NCI-H82 treated with DMSO at 0.1 percent for 48 hours (cell line): ENCODE measurements at regions not wholly inside any gene's neighbourhood (a gene's known extent, or its start where the extent isn't known, plus 50 kb on each side); places are given as distances from the start of the nearest gene placed in this dataset.

Source experiments
- DNase-seq: peaks from one replicate; lab custom pipeline; 2025; ENCODE audit not compliant: unreplicated experiment; lab: John Stamatoyannopoulos, UW

DNA sequence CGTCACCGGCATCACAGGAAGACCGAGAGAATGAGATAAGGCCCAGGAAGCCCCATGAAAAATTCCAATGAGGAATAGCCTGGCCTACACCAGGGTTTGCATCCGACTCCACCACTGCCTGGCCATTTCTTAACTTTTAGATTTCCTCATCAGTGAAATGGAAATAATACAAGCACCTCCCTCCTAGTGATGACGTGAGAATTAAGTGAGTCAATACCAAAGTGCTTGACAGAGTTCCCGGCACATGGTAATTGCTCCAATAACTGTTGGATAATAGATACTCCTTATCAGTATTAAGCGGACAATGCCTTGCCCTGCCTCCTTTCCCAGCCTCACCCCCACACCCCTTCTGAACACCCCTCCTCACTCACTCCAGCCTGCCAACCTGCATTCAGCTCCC, 105.4 kb downstream of the TLE3 start:
- DNase-seq, result no peak

DNA sequence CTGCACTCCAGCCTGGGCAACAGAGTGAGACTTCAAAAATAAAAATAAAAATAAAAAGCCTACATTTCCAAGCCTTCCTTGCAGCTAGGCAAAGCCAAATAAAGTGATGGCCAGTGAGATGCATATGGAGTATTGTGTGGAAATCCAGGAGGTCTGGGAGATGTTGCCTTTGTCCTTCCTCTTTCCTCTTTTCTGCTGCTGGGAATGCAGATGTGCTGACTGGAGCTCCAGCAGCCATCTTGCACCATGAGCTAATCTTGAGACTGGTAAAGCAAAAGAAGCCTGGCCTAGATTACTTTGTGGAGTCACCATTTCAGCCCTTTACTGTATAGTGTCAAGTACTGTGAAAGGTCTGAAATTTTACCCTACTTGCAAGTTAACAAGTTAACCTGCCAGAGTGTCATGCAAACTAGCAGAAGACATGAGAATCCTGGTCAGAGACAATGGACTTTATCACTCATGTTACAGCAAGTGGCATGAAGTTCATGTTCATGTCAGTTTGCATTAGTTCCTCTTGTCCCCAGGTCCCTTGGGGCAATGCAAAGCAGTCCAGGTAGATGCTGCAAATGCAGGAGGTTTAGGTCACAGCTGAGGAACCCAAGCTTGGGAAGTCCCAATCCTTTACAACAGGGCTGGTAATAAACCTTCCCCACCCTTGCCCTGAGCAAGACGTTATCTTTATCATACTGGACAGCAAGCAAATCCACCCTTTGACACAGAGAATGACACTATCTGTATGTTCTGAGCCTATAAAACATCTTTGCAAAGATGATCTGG, 103.1 kb downstream of the TLE3 start:
- no peak for DNase-seq

DNA sequence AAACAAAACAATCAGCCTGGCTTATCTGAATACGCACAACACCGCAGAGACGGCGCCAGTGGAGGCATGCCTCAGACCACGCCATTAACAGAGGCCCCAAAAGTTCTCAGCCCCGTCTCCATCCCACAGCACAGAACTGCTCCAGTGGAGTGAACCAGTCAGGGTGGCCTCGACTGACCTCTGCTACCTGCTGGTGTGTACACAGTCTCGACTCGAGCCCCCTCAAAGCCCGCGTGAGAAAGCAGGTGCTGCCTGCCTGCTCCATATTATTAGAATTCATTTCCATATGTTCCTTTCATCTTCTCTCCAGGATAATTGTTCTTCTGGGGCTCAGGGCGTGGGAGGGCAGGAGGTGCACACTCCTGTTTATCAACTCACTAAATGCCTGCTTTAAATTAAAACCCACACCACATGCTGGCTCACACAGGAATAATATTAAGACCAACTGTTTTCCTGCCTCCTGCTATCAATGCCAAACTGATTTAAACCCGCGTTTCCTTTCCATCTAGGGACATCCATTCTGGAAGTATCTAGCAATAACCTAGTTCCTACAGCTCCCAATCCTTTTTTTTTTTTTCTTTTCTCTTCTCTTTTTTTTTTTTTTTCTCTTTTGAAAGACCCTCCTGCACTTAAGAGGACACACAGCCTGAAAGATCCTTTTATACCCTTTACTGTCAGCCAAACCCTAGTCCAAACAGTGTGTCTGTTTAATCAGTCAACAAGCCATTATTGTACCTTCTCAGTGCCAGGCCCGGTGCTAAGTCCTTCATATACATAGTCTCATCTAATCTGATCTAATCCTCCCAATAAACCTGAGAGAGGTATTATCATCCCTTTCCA, 101.2 kb downstream of the TLE3 start:
- peak; percentile 93 for DNase-seq

DNA sequence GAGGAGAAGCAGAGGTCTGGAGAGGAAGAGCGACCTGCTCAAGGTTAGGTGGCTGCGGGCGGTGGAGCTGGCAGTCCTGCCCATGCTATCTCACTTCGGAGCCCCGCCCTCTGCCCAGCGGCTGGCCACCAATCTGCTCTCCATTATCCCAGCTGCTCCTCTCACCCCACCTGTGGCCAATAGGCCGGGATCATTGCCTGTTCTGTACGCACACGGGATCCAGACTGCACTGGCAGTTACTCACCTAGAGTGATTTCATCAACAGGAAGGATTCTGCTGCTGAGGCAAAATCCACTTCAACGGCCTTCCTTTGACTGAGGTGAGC, 100.6 kb downstream of the TLE3 start:
- peak; percentile 56 for DNase-seq
